ENCODE measurements at regions not wholly inside any gene's neighbourhood (a gene's known extent, or its start where the extent isn't known, plus 50 kb on each side); places are given as distances from the start of the nearest gene placed in this dataset.

DNA sequence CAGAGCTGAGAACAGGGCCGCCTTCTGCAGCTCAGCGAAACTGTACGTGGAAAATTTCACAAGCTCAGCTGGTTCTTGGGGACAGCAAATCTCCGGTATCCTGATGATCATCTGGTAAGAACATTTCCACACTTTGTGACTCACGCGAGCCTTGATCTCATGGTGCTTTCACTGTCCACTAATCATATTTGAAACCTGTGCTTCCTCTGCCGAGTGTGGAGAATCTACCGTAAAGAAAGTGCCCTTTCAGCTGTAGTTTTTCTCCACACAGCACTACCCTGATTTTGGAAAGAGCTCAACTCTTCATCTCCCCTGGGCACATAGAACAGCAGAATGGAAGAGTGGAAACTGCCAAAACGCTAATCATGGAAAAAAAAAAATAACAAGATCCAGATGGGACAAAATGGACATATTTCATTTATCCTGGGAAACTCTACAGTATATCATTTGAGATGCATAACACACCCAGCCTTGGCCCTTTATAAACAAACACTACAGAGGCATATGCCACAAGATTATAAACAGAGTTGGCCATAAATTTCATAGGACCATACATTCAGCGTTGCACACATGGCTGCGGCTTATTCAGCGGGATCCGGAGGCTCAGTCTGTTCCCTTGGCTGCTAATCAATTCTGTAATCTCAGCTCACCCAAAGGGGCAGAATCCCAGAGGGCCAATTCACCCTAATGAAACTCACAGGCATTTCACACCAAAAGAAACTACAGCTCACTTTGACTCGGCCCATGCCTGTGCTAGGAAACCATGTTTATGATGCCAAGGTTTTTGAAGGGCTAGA, 434.5 kb downstream of the HDGFL1 start:
- TF ChIP-seq, protein P1, sequence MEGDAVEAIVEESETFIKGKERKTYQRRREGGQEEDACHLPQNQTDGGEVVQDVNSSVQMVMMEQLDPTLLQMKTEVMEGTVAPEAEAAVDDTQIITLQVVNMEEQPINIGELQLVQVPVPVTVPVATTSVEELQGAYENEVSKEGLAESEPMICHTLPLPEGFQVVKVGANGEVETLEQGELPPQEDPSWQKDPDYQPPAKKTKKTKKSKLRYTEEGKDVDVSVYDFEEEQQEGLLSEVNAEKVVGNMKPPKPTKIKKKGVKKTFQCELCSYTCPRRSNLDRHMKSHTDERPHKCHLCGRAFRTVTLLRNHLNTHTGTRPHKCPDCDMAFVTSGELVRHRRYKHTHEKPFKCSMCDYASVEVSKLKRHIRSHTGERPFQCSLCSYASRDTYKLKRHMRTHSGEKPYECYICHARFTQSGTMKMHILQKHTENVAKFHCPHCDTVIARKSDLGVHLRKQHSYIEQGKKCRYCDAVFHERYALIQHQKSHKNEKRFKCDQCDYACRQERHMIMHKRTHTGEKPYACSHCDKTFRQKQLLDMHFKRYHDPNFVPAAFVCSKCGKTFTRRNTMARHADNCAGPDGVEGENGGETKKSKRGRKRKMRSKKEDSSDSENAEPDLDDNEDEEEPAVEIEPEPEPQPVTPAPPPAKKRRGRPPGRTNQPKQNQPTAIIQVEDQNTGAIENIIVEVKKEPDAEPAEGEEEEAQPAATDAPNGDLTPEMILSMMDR (conservative IDR thresholded peaks at IDR 0.05; ENCODE audit: low read length), result no peak
- DNase-seq (ENCODE audit: low read depth), result peak; percentile 89
- H3K4me3 ChIP-seq (ENCODE audit: low read length), result peak overlapping the region; percentile 32

DNA sequence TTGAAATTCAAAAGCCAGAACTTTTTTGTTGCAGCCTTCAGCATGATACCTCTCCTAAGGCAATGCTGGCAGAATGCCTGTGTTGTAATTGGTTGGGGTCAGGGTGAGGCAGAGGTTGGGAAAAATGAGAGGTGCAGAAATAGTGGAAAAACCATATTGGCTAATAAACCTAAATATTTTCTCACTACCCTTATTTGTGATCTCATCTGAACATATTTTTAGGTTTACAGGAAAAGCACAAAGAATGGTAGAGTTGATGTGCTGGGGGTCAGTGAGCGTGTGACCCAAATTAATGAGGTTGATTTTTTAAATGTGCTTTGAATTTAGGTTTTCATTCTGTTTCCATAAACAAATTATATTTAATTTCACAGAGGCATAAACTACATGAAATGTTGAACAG, 437.3 kb downstream of the HDGFL1 start:
- no peak for DNase-seq (ENCODE audit: low read depth)
- TF ChIP-seq, protein P1 (conservative IDR thresholded peaks at IDR 0.05; ENCODE audit: low read length), result no peak
- H3K4me3 ChIP-seq (ENCODE audit: low read length), result no peak overlapping the region

DNA sequence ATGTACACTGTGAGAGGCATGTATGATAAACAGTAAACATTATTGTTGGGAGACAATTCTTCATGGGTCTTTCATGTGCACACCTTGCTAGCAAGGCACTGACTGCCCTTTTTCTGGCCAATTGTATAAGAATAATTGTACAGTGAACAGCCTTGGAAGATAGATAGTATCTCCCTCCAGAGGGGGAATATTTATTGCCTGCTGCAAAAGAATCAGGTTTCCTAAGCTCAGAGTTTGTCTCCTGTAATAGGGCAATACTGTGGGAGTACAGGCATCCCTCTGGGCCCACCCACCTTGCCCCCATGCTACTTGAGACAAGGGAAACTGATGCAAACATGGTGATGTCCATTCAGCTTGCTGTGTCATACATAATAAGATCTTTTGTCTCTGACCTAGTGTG, 442.2 kb downstream of the HDGFL1 start:
- TF ChIP-seq, protein P1 (conservative IDR thresholded peaks at IDR 0.05; ENCODE audit: low read length), result no peak
- no peak for DNase-seq (ENCODE audit: low read depth)
- no peak overlapping the region for H3K4me3 ChIP-seq (ENCODE audit: low read length)

DNA sequence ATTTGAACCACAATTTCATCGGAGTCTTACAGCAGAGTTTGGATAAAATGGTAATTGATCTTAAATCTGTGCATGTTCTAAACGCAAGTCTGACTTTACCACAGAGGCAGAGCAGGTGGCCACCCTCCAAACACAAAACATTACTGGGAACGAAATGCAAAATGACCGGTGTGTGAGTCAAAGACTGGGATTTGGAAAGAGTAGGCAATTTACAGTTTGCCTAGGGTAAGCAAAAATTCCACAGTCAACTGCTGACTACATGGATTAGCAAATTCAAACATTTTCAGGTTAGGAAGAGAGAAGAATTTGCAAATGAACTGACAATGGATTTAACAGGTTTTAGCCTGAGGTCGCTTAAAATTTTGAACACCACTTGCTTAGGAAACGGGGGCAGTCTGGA, 444.4 kb downstream of the HDGFL1 start:
- TF ChIP-seq, protein P1 (conservative IDR thresholded peaks at IDR 0.05; ENCODE audit: low read length), result no peak
- peak; percentile 44 for DNase-seq (ENCODE audit: low read depth)
- no peak overlapping the region for H3K4me3 ChIP-seq (ENCODE audit: low read length)

DNA sequence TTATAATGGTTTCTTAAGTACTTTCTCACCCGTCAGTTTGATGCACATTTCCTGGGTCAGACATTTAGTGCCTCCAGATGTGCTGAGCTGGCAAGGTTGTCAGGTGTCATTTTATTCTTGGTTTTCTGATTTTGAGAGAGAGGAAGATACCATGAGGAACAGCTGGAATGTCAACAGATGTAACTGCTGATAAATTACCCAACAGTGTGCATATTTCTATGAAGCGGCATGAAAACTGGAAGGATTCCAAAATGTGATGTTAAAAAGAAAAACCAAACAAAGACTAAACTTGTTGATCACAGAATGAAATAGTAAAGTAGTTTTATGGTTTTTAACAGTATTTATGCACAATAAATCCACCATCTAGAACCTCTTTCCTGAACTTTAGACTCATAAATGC, 447.3 kb downstream of the HDGFL1 start:
- peak; percentile 38 for DNase-seq (ENCODE audit: low read depth)
- H3K4me3 ChIP-seq (ENCODE audit: low read length), result no peak overlapping the region
- TF ChIP-seq, protein P1 (conservative IDR thresholded peaks at IDR 0.05; ENCODE audit: low read length), result no peak

DNA sequence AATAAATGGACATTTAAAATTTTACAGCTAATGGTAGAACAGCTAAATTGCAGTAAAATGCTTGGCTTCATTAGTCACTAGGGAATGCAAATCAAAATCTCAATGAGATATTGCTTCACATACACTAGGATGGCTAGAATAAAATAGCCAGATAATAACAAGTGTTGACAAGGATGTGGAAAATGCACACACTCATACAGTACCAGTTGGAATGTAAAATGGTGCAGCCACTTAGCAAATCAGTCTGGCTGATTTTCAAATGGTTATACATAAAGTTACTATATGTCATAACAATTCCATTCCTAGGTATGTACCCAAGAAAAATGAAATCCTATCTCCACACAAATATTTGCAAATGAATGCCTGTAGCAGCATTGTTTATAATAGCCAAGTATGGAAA, 452.1 kb downstream of the HDGFL1 start:
- DNase-seq (ENCODE audit: low read depth), result no peak
- TF ChIP-seq, protein P1 (conservative IDR thresholded peaks at IDR 0.05; ENCODE audit: low read length), result no peak
- no peak overlapping the region for H3K4me3 ChIP-seq (ENCODE audit: low read length)

DNA sequence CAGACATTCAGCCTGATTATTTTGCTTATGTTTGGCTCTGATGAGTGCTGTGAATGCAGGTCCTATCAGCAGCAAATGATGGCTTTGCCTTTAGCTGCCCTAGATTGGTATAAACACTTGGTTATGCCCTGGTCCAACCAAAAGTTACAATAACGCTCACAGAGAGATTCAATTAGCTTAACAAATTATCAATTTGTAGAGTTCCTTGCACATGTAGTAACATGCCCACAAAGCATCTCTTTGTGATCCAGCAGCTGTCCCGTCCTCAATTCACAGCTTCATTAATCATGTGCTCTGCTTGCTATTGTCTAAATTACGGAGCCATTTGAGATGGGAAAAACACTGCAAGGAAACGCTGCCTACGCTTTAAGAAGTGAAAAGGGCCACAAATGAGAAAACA, 457.9 kb downstream of the HDGFL1 start:
- TF ChIP-seq, protein P1 (conservative IDR thresholded peaks at IDR 0.05; ENCODE audit: low read length), result no peak
- DNase-seq (ENCODE audit: low read depth), result no peak
- H3K4me3 ChIP-seq (ENCODE audit: low read length), result no peak overlapping the region
